Activated CD8-positive, alpha-beta memory T cell treated with anti-CD3 and anti-CD28 coated beads, Interleukin-2, amount 50 U/mL, for 4 hours (primary cell): ENCODE measurements at regions not wholly inside any gene's neighbourhood (a gene's known extent, or its start where the extent isn't known, plus 50 kb on each side); places are given as distances from the start of the nearest gene placed in this dataset.

Experiments
- DNase-seq: peaks from one replicate; pipeline ENCODE4 v3.0.0-alpha.2; 2020

DNA sequence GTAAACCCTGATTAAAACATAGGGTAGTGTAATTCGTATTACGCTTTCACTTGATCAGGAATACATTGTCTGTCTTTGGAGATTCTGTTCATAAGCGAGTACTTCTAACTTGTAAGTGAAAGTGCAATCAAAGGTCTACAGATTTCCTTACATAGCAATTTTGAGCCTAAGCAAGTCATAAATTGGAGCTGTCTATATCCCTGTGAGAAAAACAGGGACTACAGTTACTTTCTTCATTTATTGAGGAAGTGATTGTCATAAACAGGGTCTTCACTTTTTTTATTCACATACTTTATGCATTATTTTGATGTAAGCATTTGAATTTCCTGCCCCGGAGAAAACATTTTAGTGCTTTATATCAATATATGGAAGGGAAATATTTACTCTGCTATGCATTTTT, 670.4 kb downstream of the CBLN2 start:
- no peak for DNase-seq

DNA sequence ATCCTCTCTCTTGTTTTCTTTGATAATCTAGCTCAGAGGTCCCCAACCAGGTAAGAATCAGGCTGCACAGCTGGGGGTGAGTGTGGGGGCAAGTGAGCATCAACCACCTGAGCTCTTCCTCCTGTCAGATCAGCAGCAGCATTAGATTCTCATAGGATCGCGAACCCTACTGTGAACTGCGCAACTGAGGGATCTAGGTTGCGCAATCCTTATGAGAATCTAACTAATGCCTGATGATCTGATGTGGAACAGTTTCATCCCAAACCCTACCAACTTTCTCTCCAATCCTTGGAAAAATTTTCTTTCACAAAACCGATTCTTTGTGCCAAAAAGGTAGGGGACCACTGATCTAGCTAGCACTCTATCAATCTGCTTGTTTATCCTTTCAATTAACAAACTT, 678.3 kb downstream of the CBLN2 start:
- DNase-seq, result no peak

DNA sequence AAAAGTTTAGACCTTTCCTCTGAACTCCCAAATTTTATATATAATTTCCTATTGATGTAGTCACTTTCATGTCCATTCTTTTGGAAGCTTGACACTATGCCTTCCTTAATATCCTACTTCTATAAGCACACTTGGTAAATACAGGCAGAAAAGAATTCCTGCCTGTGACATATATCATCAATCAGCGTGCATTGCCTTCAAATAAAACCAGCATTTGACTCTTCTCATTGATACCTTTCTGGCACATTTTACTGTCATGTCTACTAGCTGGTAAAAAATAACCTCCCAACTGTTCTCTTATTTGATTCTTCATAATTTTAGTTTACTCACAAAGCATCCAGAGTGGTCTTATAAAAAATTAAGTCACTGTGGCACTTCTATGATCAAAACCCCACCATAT, 693.5 kb downstream of the CBLN2 start:
- DNase-seq, result no peak

DNA sequence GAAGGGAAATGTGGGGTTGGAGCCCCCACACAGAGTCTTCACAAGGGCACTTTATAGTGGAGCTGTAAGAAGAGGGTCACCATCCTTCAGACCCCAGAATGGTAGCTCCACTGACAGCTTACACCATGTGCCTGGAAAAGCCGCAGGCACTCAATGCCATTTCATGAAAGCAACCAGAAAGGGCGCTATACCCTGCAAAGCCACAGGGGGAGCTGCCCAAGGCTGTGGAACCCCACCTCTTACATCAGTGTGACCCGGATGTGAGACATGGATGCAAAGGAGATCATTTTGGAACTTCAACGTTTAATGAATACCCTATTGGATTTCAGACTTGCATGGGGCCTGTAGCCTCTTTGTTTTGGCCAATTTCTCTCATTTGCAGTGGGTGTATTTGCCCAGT, 694.7 kb downstream of the CBLN2 start:
- DNase-seq, result no peak

DNA sequence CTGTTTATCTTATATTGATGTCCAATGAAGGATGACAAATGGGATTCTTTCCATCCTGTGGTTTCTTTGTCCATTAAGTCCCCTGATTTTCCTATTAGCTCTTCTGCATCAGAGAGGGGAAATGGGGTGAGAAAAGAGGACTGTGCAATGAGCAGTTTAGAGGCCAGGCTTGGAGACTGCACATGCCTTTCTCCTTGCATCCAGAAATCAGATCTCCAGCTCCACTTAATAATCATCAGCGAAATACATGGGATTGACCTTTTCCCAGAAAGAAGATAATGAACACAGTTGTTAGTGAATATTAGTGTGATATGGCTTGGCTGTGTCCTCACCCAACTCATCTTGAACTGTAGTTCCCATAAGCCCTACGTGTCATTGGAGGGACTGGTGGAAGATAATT, 697.4 kb downstream of the CBLN2 start:
- DNase-seq, result no peak

DNA sequence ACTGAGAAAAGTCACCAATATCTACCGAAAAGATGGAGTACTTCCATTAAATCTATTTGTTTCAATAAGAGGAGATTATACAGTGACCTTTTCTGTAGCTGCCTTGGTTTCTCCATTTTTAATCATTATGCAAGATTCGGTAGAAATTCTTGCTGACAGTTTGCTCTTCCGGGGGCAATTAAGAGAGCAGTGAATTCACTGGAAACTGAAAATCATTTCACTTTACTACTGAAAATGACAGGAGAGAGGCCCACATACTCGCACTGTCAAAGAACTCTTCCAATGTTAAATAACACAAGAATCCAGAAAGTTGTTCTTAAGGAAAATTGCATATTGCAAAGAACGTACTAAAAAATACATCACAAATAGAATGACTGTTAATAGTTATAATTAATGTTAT, 699.3 kb downstream of the CBLN2 start:
- DNase-seq, result no peak

DNA sequence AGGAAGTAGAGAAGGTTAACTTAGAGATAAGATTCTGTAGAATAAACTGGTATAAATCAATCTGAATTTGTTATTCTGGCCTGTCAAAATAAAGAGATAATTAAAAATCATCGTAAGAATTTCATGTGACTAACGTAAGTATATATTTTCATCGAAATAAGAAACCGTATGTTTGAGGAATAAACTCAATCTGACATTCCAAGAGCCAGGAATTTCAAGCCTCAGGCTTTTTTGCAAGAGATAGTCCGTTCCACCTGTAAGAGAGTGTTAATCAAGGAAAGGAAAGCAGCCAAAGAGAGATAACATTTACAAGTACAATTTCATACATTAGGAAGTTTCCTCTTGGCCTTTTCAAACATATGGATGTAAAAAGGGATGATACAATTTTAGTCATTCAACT, 701.5 kb downstream of the CBLN2 start:
- no peak for DNase-seq

DNA sequence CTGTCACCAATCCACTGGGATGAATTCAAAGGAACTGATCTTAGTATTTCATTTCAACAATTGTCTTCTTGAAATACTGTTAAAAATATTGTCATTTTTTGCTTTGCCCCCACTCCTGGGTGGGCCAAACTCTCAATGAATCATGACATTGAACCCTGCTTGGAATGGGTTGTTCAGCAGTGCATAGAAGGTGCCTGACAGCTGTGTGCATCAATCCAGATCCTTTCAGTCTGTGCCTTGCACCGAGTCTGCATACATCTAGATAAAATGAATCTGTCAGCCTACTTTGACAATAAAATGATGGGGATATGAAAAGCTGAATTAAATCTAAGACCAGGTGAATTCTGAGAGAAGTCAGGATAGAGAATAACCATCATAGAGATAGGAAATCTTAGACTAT, 706.6 kb downstream of the CBLN2 start:
- no peak for DNase-seq

DNA sequence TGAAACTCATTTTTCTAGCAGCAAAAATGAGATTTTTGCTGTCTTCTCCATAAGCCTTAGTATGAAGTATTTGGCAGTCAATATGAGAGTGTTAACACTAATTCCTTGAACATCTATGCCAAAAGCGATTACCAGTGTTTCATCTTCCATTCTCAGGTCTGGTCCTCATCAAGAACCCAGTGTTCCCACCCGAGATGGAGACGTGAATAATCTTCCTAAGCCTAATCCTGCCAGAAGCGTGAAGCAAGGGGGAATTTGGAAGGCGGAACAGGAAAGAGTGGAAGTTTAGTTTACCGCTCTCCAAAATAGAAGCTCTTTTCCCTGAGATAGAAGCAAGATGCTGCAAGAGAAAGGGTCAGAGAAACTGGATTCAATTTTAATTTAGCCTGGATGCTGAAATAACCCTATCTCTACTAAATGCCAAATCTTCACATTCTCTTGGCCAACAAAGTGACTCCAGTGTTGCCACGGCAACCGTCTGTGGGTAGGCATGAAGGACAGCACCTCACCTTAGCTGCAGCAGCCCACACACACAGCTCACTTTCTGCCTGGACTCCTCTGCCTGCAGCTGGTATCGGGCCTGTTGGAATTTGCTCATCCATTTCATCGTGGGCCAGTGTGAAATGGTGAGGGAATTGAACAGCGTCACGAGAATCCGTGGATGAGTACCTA, 711.1 kb downstream of the CBLN2 start:
- DNase-seq, result no peak

DNA sequence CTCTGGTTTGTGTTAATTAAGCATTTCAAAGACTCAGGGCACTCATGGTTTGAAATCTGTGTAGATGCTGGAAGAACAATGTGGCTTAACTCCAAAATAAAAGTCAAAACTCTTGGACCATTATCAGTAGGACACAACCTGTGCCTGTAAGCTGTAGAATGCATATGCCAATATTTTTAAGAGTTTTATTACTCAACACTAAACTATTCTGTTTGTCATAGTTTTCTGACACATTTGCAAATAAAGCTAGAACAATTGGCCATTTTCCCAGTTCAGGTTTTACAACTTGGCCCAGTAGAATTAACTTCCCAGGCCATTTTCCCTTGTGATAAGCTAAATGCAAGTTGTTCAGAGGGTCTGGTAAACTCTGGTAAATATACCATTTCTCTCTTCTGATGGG, 713.1 kb downstream of the CBLN2 start:
- DNase-seq, result no peak

DNA sequence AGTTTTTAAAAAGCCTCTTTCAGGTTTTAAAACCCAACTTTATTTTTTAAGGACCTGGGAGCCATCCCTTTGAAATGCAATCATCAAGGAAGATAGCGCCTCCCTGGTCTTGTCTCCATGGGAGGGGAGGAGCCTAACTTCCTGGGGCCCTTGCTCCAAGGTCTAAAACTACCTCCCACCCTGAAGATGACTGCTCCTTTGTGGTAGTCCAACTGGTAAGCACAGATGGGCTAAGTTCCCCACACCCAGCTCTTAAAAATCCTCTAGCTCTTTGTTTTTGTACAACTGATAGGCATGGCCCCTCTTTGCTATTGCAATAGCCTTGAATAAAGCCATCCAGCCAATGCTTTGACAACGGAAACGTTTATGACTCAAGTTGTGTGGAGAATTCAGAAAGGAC, 716.8 kb downstream of the CBLN2 start:
- no peak for DNase-seq

DNA sequence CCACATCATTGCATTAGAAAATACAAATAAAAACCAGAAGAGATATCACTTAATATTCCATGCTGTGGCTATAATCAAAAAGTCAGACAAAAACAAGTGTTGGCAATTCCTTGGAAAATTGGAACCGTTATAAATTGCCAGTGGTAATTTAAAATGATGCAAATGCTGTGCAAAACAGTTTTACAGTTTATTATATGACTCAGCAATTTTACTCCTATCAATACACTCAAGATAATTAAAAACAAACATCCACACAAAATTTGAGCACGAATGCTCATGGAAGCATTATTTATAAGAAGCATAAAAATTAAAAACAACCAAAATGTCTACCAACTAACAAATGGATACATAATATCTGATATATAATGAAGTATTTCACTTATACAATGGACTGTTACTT, 728.8 kb downstream of the CBLN2 start:
- DNase-seq, result no peak

DNA sequence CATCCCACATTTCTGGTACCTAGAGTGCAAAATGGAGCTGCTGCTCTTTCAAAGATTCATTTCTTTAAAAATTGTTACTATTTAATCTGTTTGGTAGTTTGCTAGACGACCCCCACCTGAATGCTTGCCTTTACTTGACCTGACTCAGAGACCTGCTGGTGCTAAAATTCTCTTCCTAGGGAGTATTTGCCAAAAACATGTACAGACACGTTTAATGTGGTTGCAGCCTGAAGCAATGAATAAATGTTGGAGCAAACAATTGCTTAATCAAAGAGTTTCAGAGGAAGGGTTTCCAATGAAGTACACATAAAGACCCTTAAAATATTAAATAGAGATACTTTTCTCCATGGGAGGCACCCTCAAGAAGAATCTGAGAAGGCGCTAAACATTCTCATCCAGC, 734.4 kb downstream of the CBLN2 start:
- DNase-seq, result no peak

DNA sequence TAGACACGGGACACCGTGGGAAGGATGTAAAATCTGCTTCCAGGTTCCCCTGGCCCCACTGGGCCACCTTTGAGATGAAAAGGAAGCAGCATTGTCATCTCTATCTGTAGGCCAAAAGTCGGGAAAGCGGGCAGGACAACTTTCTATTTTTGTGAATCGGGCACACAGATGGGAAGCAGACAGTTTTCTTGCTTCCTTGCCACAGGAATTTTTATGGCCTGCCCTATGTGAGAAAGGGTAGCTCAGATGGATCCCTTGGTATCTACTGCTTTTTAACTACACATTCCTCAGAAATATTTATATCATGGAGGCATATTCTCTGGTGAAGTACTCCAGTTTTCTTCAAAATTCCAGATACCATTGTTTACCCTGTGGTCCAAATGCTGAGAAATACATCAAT, 735.5 kb downstream of the CBLN2 start:
- DNase-seq, result no peak

DNA sequence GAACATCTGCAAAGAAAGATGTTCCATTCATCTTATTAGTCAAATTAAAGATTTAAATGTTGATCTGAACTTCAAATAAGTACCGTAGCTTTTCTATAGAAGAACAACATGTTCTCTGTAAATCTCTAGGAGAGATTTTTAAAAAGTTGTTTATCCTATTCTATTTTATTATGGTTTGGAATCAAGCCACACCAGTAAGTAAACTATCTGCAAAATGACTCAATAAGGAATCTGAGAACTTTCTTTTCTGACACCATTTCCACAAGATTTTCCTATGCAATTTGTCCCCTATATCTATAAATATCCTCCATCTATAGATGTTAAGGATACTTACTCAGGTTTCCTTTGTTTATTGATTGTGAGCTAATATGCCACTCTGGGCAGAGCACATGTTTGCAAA, 736.6 kb downstream of the CBLN2 start:
- no peak for DNase-seq

DNA sequence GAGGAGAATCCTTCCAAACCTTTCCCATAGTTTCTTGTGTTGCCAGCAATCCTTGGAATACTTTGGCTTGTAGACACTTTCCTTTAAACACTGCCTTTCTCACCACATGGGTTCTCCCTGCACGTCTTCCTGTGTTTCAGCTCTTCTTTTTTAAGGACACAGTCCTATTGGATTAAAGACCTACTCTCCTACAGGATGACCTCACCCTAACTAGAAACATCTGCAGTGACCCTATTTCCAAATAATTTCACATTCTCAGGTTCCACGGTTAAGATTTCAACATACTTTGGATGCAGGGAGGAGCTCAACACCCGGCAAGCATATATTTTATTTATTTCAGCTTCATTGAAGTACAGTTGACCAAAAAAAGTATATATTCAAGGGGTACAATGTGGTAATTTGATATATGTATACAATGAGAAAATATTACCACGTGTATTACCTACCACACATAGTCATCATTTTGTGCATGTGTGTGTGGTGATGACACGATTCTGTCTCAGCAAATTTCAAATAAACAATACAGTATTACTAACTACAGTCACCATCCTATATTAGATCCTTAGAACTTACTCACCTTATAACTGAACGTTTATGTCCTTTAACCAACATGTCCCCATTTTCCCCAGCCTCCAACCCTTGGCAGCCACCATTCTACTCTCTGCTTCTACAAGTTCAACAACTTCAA, 745.0 kb downstream of the CBLN2 start:
- no peak for DNase-seq

DNA sequence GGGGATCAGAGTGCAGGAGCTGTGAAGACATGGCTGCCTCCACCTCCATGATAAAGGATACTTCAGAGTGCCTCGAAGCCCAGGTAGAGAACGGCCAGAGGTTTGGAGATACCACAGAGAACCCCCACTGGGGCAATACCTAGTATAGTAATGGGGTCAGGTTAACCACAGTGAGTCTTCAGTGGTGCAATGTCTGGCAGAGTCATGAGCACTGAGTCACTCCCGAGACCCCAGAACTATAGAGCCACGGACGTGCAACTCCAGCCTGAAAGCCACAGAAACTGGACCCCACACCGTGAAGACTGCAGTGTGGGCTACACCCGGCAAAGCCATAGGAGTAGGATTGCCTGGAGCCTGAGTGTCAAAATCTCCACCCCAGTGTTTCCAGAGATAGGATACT, 746.6 kb downstream of the CBLN2 start:
- DNase-seq, result no peak

DNA sequence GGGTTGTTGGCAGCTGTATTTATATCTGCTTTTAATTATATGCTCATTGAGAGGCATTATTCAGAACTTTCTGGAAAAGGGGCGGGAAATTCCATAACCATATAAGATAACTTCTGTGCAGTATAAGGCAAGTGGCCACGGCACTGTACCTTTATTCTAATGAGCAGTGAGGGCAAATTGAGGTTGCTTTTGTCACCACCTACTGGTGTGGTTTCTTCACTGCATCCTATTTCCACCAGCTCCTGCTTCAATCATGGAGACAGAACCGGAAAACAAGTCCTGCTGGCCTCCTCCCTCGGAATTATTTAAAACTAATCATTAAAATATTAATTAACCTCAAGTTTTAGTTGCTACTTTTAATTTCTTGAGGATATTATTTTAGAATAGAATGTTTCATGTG, 759.4 kb downstream of the CBLN2 start:
- no peak for DNase-seq

DNA sequence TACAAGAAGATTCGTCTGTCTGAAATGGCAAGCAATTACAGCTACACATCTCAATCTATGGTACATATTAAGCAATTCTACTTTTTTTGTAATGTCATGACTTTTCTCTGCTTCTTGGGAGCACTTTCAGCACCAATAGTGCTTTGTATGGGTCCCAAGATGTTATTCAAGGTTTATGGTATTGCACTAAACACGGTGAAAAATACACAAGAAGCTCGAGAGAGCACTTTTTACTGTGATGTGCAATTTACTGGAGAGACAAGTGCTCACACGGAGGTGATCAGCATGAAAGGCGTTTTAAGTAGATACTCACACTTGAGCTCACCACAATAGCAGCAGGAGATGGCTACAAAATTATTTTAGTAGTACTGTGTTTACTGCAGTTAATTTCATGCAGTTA, 783.6 kb downstream of the CBLN2 start:
- no peak for DNase-seq

DNA sequence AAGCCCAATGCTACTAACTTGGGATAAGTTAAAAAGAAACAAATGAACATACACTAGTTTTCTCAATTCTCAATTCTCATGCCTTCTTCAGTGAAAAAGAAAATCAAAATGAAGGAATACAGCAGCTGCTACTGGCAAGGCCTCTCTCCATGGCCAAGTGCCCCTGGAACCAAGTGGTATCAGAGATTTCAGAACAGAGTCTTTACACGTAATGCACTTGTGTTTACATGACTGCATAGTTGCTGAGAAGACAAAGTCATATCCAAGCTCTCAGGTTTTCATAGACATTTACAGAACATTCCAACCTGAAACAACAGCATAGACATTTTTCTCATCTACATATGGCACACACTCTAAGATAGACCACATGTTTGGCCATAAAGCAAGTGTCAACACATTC, 789.9 kb downstream of the CBLN2 start:
- DNase-seq, result no peak

DNA sequence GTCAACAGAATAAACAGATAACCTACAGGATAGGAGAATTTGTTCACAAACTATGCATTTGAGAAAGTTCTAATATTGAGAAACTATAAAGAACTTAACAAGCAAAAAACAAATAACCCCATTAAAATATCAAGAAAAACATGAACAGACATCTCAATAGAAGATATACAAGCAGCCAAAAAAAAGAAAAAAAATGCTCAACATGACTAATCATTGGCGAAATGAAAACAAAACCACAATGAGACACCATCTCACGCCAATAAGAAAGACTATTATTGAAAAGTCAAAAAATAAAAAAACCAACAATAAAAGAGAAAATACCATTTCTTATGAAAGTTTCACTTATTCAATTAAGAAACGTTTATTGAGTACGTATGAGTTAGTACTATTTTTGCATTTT, 800.5 kb downstream of the CBLN2 start:
- no peak for DNase-seq

DNA sequence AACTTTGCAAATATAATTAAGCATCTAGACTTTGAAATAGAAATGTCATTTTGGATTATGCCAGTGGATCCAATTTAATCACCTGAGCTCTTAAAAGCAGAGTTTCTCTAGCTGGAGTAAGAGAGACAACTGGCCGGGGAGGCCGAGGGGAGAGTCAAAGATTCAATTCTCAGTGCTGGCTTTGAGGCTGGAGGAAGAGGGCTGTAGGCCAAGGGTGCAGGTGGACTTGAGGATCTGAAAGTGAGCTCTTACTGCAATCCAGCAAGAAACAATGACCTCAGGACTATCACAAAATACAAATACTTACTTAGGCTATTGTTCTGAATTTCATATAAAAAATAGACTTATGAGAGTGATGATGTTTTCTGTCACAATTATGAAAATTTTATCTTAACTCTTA, 814.5 kb downstream of the CBLN2 start:
- DNase-seq, result no peak

DNA sequence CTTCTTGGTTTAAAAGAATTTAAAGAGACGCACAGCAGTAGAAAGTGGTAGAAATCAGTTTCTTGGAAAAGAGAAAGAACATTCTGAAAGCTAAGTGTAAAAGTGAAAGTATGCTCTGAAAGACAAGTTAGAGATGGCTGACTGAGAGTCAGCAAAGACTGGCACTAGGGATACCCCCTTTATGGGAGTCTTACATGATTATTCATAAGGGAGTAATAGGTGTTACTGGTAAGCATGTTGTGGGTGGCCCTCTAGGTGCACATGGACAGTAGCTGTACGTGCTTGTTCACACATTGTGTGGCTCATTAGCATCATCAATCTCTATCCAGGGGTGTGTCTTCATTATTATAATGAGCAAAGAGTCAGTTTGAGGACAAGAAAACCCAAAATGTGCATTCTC, 816.2 kb downstream of the CBLN2 start:
- DNase-seq, result no peak

DNA sequence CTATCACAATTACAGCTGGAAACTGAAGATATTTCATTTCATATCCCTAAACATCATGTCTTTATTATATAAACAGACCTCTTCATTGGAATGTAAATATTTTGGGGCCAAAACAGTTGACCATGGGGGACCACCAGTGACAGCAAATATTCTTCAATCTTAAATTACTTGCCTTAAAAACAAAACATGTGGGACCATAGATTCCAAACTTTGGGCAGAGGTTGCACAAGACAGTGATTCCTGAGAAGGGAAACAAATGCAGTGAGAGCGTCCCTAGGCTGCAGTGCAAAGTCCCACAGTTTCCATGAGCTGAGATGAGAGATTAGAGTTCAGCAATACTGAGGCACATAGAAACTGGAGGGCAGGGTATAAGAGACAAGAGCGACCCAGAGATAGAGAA, 818.9 kb downstream of the CBLN2 start:
- DNase-seq, result no peak

DNA sequence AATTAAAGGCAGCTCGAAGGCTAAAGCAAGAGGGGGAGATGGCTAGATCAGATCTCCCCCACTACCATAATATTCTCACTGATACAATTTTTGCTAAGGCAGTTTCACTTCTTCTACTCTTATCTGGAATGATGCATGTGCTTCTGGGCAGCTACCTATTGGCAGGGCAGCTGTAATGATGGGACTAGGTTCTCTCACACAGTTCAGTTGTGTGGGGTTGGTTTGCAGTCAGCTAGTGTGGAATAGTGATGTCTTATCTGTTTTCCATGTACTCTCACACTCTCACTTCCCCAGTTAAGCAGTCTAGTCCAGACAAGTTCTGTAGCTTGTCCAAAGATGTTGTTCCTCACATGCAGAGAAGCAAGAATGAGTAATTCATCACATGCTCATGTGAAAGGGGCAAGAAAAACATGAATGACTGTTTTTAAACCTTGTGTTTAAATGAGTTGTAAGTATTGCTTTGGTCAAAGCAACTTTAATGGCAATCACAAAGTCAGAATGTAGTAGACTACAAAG, 836.1 kb downstream of the CBLN2 start:
- DNase-seq, result no peak
